Motor neuron (in vitro differentiated cells): ENCODE measurements at regions not wholly inside any gene's neighbourhood (a gene's known extent, or its start where the extent isn't known, plus 50 kb on each side); places are given as distances from the start of the nearest gene placed in this dataset.

Source experiments
- ATAC-seq, 8 experiments: fragments of 200-7000 bp; cut with Tn5 transposase; replicated peaks in 6 of 8; 2 replicates each; pipeline ENCODE4 v1.8.0; 2021; ENCODE audit warnings: mild to moderate bottlenecking in 8 of 8, moderate library complexity in 8 of 8
- H3K27ac ChIP-seq, 2 donors: fragments of 250-450 bp; sonication (Bioruptor Pico); 2 replicates each; pipeline ENCODE4 v1.9.0; 2021; ENCODE audit warnings: antibody characterized with exemption in 2 of 2, mild to moderate bottlenecking in 2 of 2, moderate library complexity in 1 of 2
- H3K4me1 ChIP-seq, 2 donors: fragments of 250-450 bp; sonication (Bioruptor Pico); replicated peaks in 1 of 2; 2 replicates each; pipeline ENCODE4 v1.6.1; 2021; ENCODE audit warnings: antibody characterized with exemption in 2 of 2, mild to moderate bottlenecking in 2 of 2, moderate library complexity in 1 of 2
- H3K4me3 ChIP-seq, 5 donors: fragments of 250-450 bp; sonication (Bioruptor Pico); 2 replicates each; pipeline ENCODE4 v1.9.0; 2021; ENCODE audit warnings: antibody characterized with exemption in 5 of 5, mild to moderate bottlenecking in 5 of 5, moderate library complexity in 4 of 5
- WGBS, 10 experiments: fragments of 450-650 bp; shearing (Covaris generic); methylation state at CpG; one replicate each; pipeline ENCODE4 v1.0.0; 2022; 5-methylcytosine and 5-hydroxymethylcytosine counted together
- in situ Hi-C, 9 experiments: fragments of 400-800 bp; cut with MboI; loops; one replicate each; pipeline ENCODE4 v1.15.0; 2021; ENCODE audit warnings: low sequenced_read_pairs in 9 of 9, low pct_unique_long_range_greater_than_20kb in 2 of 9; ENCODE audit not compliant: unreplicated experiment in 9 of 9

DNA sequence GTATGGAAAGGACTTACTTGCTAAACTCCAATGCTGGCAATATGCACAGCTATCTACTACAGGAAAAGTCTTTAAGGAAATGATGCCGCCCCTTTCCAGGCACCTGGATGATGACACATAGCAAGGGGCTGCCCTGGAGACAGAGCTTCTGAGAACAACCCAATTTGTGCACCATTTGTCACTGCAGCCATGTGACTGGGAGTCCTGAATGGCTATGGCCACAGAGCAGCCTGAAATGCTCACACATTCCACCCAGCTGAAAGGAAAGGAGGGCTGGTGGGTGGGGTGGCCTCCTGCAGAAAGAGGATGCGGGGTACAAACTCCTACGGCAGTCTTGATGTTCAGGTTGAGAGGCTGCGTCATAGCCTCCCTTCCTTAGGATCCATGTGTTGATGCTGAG is 70.1 kb upstream of the FSTL4 start:
- in situ Hi-C loops: no loop called here

DNA sequence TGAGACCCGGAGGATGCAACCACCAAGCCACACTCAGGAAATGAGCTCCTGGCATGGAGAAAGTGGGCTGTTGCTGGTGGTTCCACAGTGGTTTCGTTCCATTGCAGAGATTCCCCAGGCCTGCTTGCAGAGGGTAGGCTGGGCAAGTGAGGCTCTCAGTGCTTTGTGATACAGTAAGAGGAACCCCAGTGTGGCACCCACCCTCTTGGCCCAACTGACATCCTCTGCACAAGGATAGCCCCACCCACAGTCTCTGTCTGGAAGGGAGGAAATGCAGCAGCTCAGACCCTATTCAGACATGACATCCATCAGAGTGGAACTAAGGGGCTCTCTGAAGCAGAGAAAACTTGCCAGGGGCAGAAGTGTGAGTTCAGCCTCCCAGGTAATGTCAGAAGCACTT is 69.6 kb upstream of the FSTL4 start:
- H3K4me3 ChIP-seq: no peak overlapping the region
- H3K4me1 ChIP-seq: peaks cover 0 to 2% of the 10 kb centered on the region in 2 donors
- in situ Hi-C loops: no loop called here
- no peak overlapping the region for H3K27ac ChIP-seq
- 0 to 80% (median 80%) methylated on average over 1 to 2 of the region's 2 CpGs; no CpG with 5 or more reads in 7 of the 10 experiments for WGBS, 10 experiments
- no peak for ATAC-seq

More for the DNA sequence above, 70.1 kb upstream of the FSTL4 start:
- ATAC-seq: peak in 3 of 8 experiments; percentile 42 to 72 (median 45)
- Histone ChIP-seq H3K4me3 (no peak overlapping the region), H3K27ac (no peak overlapping the region), H3K4me1 (peaks cover 0 to 2% of the 10 kb centered on the region in 2 donors)
- WGBS, 10 experiments: 33 to 100% (median 41%) methylated on average over 1 to 4 of the region's 4 CpGs; no CpG with 5 or more reads in 4 of the 10 experiments

DNA sequence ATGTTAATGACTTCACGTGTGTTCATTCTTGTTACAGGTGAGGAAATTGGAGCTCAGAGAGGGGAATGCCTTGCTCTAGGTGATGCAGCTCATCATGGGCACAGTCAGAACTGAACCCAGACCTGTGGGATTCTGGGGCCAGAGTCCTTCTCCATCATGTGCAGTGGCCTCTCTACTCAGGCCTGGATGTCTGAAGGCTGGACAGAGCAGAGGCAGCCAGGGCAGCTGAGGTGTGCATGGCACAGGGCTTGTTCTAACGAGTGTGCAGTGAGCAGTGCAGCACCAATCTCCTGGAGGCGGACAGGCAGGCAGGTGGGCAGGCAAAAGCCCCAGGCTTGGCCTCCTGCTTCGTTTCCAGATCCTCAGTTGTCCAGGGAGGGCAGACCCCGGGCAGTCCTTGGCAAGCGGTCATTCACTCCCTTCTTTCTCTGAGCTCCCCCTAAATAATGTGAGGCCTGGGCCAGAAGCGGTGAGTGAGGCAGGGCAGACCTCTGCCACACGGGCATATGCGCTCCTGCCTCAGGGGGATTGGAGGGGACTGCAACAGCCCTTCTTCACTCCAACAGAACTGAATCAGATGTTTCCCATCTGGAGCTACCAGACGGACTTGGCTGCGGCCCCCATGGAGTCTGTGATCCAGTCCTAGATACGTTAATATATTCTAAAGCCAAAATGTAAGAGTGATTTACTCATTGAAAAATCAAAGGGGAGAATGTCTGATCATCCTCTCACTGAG is 68.7 kb upstream of the FSTL4 start:
- H3K27ac ChIP-seq: no peak overlapping the region
- ATAC-seq: peak in 1 of 8 experiments; percentile 31
- 3 to 100% (median 49%) methylated on average over 1 to 6 of the region's 12 CpGs; no CpG with 5 or more reads in 2 of the 10 experiments for WGBS, 10 experiments
- in situ Hi-C loops: no loop called here
- H3K4me1 ChIP-seq: peaks cover 0 to 2% of the 10 kb centered on the region in 2 donors
- H3K4me3 ChIP-seq: no peak overlapping the region

DNA sequence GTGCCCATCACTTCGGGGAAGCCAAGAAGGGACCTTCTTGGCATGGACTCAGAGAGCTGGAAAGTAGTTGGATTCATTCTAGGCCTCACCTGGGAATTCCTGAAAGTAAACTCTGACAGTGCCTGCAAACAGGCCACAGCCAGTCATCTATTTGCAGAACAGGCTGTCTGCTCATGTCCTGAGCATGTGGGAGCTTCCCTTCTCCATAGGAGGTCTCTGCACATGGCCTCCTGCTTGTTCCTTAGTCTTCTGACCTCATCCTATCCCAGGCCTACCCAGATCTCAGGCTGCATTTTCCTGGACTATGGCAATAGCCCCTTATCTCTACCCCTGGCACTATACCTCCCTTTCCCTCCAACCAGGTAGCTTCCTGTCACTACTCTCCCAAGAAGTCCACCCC is 67.2 kb upstream of the FSTL4 start:
- no peak overlapping the region for H3K4me3 ChIP-seq
- H3K27ac ChIP-seq: no peak overlapping the region
- WGBS, 10 experiments: 0 to 50% (median 40%) methylated on average over 1 of the region's 1 CpG; no CpG with 5 or more reads in 5 of the 10 experiments
- ATAC-seq: no peak
- H3K4me1 ChIP-seq: no peaks in the 10 kb centered on the region
- in situ Hi-C loops: no loop called here

DNA sequence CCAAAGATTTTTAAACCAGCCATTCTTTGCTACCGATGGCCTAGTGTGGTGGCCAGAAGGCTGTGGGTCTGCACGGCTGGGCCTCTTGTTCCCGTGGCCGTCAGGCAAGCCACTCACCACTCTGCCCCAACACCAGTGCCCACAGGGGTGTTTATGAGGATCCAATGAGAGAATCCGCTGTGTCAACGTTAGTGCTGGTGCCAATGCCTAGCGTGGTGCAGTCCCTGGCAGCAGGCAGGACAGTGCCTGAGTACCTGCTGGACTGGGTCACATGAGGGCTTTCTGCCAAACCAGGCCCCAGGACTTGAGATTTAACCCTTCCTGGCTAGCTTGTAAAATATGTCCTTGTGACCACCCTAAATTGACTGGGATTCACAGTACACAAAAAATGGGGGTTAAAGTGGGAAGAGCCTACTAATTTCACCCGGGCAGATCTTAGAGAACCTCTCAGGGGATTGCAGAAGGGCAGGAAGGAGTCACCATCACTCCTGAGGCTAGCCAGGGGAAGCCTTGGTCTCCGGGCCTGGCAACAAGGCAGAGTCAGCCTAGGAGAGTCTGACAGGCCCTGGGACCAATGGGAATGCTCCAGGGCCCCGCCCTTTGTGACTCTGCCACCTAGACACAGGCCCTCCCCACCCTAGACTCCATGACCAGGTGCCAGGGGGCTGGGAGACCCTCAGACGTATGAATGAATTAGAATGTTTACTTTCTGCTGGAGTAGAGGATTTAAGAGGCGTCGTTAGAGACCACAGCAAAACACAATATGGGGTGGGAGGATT is 63.2 kb upstream of the FSTL4 start:
- no peak overlapping the region for H3K27ac ChIP-seq
- ATAC-seq: no peak
- in situ Hi-C loops: no loop called here
- no peak overlapping the region for H3K4me3 ChIP-seq
- WGBS, 10 experiments: 20 to 100% (median 67%) methylated on average over 1 to 11 of the region's 13 CpGs; no CpG with 5 or more reads in 1 of the 10 experiments
- no peaks in the 10 kb centered on the region for H3K4me1 ChIP-seq

DNA sequence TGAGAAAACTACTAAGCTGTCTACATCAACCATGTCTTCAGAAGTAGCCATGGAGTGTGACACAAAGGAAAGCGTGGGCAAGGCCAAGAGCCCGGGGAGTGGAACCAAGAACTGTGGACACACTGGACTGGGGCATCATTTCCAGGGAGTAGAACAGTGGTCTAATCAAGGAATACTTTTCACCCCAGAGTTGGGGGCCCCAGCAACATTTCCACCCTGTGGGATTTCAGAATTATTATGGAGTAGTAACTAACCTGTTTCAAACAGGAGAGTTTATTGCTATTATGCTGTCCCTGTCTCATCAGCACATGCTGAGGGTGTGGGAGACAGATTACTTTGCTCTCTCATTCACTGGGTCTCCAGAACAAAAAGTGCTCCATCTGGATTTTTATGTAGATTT is 58.0 kb upstream of the FSTL4 start:
- Histone ChIP-seq H3K27ac (no peak overlapping the region), H3K4me1 (no peaks in the 10 kb centered on the region), H3K4me3 (no peak overlapping the region)
- in situ Hi-C loops: no loop called here
- 0 to 100% (median 80%) methylated on average over 1 to 2 of the region's 2 CpGs; no CpG with 5 or more reads in 4 of the 10 experiments for WGBS, 10 experiments
- no peak for ATAC-seq

DNA sequence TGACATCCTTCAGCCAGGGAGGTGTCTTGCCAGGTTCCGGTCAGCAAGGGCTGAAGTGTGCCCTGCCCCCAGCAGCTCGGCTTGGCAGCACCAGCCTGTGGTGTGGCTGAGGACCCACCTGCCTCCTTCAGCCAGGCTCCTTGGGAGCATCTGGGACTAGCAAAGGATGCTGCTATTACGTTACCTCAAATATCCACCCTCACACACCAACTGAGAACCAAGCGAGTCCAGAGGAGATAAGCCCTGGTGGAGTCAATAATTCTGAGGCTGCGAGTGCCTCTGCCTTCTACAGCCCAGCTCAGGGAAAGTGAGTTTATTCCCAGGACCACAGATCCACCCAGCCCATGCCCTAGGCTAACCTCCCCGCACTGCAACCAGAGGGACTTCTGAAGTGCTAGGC is 57.1 kb upstream of the FSTL4 start:
- ATAC-seq: no peak
- Histone ChIP-seq H3K27ac (no peak overlapping the region), H3K4me3 (no peak overlapping the region), H3K4me1 (no peaks in the 10 kb centered on the region)
- in situ Hi-C loops: no loop called here
- WGBS, 10 experiments: 80 to 91% (median 85%) methylated on average over 1 to 4 of the region's 6 CpGs; no CpG with 5 or more reads in 6 of the 10 experiments

DNA sequence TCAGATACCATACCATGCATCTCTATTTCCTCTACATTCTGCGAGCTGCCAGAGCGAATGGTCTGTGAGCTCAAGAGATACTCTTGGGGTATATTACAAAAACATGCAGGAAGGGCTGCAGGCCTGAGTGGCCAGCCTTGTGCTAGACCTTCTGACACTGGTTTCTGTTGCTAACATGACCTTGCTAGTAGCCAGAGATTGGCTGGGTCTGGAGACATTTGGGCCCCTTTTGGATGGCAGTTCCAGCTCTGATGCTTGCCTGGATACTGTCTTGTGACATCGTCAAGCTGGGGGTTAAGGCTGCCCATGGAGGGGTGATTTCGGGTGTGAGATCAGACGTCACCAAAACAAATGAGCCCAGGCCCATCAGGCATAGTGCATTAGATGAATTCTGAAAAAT is 56.1 kb upstream of the FSTL4 start:
- in situ Hi-C loops: no loop called here
- H3K27ac ChIP-seq: no peak overlapping the region
- peaks cover 0 to 4% of the 10 kb centered on the region in 2 donors for H3K4me1 ChIP-seq
- WGBS, 10 experiments: 13 to 95% (median 86%) methylated on average over 2 to 4 of the region's 5 CpGs; no CpG with 5 or more reads in 1 of the 10 experiments
- no peak for ATAC-seq
- no peak overlapping the region for H3K4me3 ChIP-seq

- H3K27ac ChIP-seq: no peak overlapping the region
- in situ Hi-C loops: no loop called here
- peaks cover 0 to 6% of the 10 kb centered on the region in 2 donors for H3K4me1 ChIP-seq
- WGBS, 10 experiments: 0 to 71% (median 20%) methylated on average over 1 of the region's 1 CpG; no CpG with 5 or more reads in 1 of the 10 experiments
- H3K4me3 ChIP-seq: no peak overlapping the region
- ATAC-seq: no peak
Observed at GRCh38 chr5:133667217-133667616, 54.9 kb upstream of the FSTL4 start.

DNA sequence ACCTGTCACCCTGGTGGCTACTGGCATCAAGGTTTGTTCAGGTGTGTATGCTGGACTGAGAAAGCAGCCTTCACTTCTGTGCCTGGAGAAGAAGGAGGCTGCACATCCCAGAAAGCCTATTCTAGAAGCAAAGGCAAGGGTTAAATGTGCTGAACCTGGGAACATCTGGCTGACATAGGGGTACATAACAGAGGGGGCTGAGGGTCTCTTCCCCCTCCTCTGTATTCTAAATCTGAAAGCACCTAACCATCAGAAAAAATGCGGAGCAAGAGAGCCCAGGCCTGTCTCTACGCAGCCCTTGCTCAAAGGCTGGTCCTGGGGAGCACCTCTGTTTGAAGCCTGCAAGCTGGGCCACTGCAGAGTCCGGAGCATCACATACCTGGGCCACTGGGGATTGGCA is 53.2 kb upstream of the FSTL4 start:
- Histone ChIP-seq H3K4me1 (peaks cover 0 to 6% of the 10 kb centered on the region in 2 donors), H3K4me3 (no peak overlapping the region), H3K27ac (no peak overlapping the region)
- WGBS, 10 experiments: 0 to 100% (median 86%) methylated on average over 1 to 2 of the region's 3 CpGs; no CpG with 5 or more reads in 3 of the 10 experiments
- ATAC-seq: no peak
- in situ Hi-C loops: no loop called here

GRCh38 chr5:133664422-133664821 is 52.1 kb upstream of the FSTL4 start:
- 50 to 80% (median 60%) methylated on average over 1 of the region's 2 CpGs; no CpG with 5 or more reads in 6 of the 10 experiments for WGBS, 10 experiments
- Histone ChIP-seq H3K27ac (no peak overlapping the region), H3K4me3 (no peak overlapping the region), H3K4me1 (peaks cover 0 to 6% of the 10 kb centered on the region in 2 donors)
- peak in 5 of 8 experiments; percentile 26 to 93 (median 55) for ATAC-seq
- in situ Hi-C loops: no loop called here

DNA sequence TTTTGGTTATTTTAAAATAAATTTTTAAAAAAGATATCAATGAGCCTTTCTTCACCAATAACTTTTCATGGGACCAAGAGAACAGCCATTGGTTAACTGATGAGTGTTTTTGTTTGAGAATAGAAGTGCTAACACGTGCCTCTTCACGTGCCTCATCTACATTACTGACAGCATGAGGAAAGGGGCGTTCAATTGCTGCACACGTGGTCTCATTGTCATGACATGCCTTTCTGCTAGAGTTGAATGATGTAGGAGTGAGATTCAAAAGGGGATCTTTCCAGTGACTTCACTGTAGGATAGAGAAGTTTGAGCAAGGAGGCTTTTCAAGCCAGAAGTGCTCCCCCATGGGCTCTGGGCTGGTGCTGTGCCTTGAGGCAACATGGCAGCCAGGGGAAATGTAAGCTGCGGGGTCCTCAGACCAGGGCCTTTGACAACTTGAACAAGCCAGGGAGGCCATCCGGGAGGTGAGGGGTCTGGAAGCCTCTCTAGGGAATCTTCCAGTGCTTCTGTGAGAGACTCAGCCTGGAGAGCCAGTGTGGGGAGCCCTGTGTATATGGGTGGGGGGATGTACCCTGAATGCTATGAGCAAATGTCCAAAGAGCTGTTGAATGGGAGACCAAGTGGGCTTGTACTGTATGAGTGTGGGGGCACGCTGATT is 51.2 kb upstream of the FSTL4 start:
- peaks cover 0 to 6% of the 10 kb centered on the region in 2 donors for H3K4me1 ChIP-seq
- no peak overlapping the region for H3K4me3 ChIP-seq
- WGBS, 10 experiments: 22 to 100% (median 39%) methylated on average over 1 to 5 of the region's 7 CpGs; no CpG with 5 or more reads in 3 of the 10 experiments
- peak in 5 of 8 experiments; percentile 39 to 86 (median 49) for ATAC-seq
- no peak overlapping the region for H3K27ac ChIP-seq
- in situ Hi-C loops: no loop called here

DNA sequence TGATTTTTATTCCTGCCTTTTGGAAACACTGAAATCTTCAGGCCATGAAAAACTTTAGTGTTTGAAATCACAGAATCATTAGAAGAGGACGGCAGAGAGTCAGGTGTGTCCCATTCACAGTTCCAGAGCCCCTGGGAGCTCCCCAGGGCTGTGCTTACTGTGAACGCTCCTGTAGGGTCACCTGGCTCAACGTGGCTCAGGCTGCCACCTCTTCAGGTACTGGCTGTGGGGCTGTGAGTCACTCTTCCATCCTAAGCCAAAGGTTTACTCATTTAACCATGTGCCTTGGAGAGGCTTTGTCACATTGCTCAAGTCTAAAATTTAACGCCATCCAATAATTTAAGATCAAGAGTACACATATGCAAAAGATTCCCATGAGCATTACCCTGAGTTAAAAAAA is 50.2 kb upstream of the FSTL4 start:
- in situ Hi-C loops: no loop called here
- Histone ChIP-seq H3K4me3 (no peak overlapping the region), H3K27ac (no peak overlapping the region), H3K4me1 (peaks cover 0 to 6% of the 10 kb centered on the region in 2 donors)
- ATAC-seq: no peak
- WGBS, 10 experiments: 24 to 100% (median 73%) methylated on average over 1 to 4 of the region's 4 CpGs; no CpG with 5 or more reads in 2 of the 10 experiments
